ENCODE measurements at regions not wholly inside any gene's neighbourhood (a gene's known extent, or its start where the extent isn't known, plus 50 kb on each side); places are given as distances from the start of the nearest gene placed in this dataset.

GRCh38 chr20:48483334-48484066, 344.3 kb downstream of the PREX1 start:
- TF ChIP-seq, protein P1, sequence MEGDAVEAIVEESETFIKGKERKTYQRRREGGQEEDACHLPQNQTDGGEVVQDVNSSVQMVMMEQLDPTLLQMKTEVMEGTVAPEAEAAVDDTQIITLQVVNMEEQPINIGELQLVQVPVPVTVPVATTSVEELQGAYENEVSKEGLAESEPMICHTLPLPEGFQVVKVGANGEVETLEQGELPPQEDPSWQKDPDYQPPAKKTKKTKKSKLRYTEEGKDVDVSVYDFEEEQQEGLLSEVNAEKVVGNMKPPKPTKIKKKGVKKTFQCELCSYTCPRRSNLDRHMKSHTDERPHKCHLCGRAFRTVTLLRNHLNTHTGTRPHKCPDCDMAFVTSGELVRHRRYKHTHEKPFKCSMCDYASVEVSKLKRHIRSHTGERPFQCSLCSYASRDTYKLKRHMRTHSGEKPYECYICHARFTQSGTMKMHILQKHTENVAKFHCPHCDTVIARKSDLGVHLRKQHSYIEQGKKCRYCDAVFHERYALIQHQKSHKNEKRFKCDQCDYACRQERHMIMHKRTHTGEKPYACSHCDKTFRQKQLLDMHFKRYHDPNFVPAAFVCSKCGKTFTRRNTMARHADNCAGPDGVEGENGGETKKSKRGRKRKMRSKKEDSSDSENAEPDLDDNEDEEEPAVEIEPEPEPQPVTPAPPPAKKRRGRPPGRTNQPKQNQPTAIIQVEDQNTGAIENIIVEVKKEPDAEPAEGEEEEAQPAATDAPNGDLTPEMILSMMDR (conservative IDR thresholded peaks at IDR 0.05): no peak
- no peak for TF ChIP-seq ZFX (IDR thresholded peaks at IDR 0.05)
- no peak overlapping the region for H3K27ac ChIP-seq

- no peak overlapping the region for H3K27ac ChIP-seq
- TF ChIP-seq, protein P1 (conservative IDR thresholded peaks at IDR 0.05): no peak
- TF ChIP-seq ZFX (IDR thresholded peaks at IDR 0.05): no peak
Measured at GRCh38 chr20:48482790-48483189, 345.0 kb downstream of the PREX1 start.

DNA sequence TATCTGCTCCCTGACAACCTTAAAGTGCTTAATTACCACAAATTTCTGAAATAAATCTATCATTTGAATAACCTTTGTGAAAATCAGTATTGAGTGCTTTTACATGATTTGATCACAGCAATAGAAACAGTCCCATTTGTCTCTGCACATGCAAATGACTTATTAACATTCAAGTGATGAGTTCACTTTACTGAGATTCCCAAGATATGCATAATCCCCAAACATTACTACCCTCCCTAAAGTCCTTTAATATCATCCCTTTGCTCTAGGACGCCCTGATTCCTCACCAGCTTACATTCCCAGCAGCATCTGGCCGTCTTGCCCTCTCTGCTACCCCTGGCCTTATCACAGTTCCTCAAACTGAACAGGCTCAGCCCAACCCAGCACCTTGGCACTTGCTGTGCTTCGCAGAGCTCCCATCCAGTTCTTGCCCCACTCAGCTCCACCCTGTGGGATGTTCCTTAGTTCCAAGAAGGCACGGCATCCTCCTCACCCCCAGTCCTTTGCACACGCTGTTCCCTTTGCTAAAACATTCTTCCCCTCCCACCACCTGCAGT, 347.5 kb downstream of the PREX1 start:
- TF ChIP-seq, protein P1 (conservative IDR thresholded peaks at IDR 0.05): no peak
- no peak for TF ChIP-seq ZFX (IDR thresholded peaks at IDR 0.05)
- no peak overlapping the region for H3K27ac ChIP-seq

DNA sequence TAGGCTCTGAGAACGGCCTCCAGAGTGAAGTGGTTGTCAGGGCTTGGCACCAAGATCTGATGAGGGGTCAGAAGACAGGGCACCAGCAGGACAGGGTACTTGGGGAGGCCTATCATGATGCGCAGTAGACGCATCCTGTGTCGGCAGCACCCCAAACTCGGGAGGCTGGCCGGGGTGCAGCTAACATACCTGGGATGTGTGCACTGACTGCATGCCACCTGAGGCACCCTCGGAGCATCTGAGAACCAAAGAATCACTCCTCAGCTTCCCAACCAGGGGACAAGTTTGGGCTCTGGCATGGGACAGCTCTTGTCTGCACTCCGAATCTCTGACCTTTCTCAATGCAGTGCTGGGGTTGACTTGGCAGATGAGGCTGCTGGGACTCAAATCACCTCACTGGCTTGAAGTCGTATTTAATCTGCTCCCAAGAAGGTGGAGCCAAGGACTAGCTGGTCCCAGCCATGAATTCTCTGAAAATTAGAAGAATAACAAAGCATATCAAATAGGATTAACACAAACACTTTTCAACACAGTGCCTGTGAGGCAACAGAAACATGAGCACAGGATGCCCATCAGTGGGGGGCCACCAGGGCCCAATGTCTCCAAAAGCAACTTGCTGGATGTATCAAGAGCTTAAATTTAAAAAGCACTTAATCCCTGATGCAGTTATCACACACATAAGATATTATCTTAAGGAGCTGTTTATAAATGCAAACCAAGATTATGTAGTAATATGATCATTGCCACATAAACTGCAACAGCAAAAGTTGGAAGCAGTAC, 348.8 kb downstream of the PREX1 start:
- TF ChIP-seq, protein P1 (conservative IDR thresholded peaks at IDR 0.05): no peak
- TF ChIP-seq ZFX (IDR thresholded peaks at IDR 0.05): no peak
- H3K27ac ChIP-seq: no peak overlapping the region

DNA sequence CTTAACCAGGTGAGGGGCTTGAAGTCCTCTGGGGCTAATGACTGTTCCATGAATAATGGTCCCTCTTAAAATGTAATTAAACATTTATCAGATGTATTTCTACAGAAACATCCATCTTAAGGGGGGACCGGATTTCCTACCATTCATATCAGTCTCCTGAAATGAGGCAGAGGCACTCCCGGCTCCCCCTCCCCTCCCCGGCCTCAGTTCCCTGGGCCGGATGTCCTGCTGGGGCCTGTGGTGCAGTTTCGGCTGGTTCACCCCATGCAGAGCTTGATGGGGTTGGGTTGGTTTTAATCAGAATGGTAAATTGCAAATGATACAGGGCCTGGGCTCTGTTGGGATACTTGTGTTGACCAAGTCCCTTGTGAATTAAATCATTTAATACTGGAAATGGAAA, 349.4 kb downstream of the PREX1 start:
- TF ChIP-seq ZFX (IDR thresholded peaks at IDR 0.05): no peak
- TF ChIP-seq, protein P1 (conservative IDR thresholded peaks at IDR 0.05): no peak
- H3K27ac ChIP-seq: no peak overlapping the region

DNA sequence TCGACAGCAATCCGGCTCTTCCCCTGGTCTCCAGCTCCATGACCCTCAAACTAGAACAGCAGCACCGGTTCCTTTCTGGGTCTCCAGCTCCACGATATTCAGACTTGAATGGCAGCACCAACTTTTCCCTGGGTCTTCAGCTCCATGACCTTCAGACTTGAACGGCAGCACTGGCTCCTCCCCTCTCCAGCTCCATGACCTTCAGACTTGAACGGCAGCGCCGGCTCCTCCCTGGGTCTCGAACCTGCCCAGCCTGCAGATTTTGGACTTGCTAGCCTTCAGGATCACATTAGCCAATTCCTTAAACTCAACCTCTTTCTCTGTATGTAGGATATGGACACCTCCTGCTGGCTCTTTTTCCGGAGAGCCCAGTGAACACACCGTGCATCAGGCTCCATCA, 350.9 kb downstream of the PREX1 start:
- no peak overlapping the region for H3K27ac ChIP-seq
- no peak for TF ChIP-seq ZFX (IDR thresholded peaks at IDR 0.05)
- TF ChIP-seq, protein P1 (conservative IDR thresholded peaks at IDR 0.05): no peak

- no peak overlapping the region for H3K27ac ChIP-seq
- no peak for TF ChIP-seq ZFX (IDR thresholded peaks at IDR 0.05)
- TF ChIP-seq, protein P1 (conservative IDR thresholded peaks at IDR 0.05): no peak
Measured at GRCh38 chr20:48474022-48474421, 353.8 kb downstream of the PREX1 start.

Data from C4-2B (cell line).